GM18868 (cell line): ENCODE measurements at regions not wholly inside any gene's neighbourhood (a gene's known extent, or its start where the extent isn't known, plus 50 kb on each side); places are given as distances from the start of the nearest gene placed in this dataset.

Experiments
- ATAC-seq: cut with Tn5 transposase; IDR thresholded peaks from one replicate; pipeline ENCODE4 v1.9.1; 2021; ENCODE audit warnings: mild to moderate bottlenecking, moderate library complexity; ENCODE audit not compliant: unreplicated experiment

GRCh38 chr18:67926929-67927864 lies 410.7 kb upstream of the DSEL start:
- ATAC-seq, result no peak

DNA sequence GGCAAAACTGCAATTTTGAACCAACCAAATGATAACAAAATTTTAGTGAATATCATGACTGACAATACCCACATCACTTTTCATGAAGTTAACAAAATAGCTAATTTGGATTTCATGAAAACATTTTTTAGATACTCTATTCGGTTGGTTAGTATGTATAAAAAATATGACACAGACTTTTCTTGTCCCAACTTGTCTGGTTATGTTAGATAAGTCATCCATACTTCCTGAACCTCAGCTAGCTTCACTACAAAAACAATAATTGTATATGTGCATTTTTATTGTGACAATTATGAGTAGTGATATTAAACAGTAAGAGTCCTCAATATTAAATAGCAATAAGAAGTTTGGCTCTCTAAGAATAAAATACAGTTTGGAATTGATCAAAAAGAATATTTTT lies 408.1 kb upstream of the DSEL start:
- ATAC-seq, result no peak

DNA sequence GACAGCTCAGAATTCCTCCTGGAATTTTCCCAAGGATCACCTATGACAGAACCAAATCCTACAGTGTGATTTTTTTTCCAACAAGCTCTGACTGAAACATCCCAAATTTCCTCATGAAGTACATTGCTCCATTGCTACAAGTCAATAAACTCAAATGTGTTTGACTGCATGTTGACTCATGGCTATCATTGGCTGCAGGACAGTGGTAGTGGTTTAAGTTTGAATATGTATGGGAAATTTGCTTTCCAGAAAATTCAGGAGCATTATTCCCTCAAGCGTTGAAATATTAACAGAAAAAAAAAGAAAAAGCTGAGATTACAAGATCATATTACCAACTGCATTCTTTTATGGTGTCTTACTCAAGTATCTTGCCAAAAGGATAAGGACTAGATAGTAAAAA lies 402.8 kb upstream of the DSEL start:
- ATAC-seq, result no peak

- no peak for ATAC-seq
Measured at GRCh38 chr18:67916097-67916496, 399.6 kb upstream of the DSEL start.

DNA sequence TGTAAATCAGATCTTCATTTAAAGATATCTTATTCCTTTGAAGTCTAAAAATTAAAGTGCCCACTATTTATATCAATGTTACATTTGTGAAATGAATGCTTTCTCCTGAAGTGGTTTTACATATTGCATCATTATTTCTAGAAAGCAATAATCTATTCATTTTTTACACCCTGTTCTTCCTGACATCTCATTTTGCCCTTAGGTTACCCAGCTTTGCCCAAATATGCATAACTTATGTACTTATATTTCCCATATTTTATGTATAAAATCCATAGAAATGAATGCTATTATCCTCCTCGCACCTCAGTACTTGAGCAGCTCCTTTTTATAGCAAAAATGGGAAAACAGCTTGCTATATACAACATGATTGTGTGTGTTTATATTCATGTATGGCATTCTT lies 396.5 kb upstream of the DSEL start:
- no peak for ATAC-seq

DNA sequence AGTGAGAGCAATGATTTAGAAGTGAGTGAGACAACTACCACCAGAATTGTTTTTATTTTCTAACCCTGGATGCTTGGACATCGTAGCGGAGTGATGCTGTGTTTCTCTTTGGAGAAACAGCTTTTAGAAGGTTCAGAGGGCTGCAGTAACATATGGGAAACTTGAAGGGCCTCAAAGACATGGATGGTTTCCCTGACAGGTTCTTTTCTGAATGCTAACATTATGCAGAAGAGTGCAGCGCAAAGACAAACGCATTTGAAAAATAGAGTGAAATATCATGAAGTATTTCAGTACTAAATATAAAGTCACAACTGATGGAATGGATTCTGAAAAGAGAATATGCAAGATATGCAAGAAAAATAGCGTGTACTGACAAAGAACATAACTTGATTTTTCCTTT lies 385.1 kb upstream of the DSEL start:
- no peak for ATAC-seq

DNA sequence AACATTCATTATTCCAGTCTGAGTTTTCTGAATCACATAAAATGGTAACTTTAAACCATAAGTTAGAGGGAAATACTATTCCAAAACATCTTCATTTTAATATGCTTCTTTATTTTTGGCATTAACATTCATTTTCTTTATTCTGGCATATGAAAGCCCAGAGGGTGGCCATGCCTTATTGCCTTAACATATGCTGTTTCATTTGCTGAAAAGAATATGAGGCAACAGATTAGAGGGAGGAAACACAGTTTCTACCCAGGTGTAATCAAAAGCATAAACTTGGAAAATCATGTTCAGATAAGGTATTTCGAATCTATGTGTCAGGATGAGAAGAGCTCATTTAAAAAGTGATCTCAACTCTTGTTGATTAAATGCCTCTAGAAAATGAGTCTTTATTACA lies 379.9 kb upstream of the DSEL start:
- ATAC-seq, result no peak

DNA sequence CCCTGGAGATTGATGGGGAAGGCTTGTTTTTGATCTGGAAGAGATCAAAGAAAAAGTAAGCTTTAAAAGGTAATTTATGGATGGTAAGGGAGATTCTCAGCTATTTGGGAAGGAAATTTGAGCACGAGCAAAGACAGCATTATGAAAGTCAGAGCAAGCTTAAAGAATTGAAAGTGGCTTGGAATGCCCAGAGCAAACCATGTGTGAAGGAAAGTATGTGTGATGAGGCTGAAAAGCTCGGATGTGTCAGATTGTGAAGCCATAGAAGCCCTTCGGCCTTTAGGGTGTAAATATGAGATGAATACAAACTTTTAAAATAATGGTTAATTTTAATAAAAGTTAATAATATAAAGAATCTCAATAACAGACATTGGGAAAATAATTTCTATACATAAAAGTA lies 377.4 kb upstream of the DSEL start:
- no peak for ATAC-seq

GRCh38 chr18:67876871-67877270 lies 360.4 kb upstream of the DSEL start:
- no peak for ATAC-seq

DNA sequence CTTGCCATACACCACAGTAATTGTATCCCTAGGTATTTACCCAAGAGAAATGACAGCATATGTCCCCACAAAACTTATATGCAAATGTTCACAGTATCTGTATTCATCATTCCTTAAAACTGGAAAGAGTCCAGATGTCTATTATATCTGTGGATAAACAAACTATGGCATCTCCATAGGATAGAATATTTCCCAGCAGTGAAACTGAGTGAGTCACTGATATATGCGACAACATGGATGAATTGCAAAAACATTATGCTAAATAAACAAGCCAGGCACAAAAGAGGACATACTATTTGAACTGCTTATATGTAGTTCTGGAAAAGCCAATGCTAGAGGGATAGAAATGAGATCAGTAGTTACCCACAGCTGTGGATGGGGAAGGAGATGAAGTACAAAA lies 359.4 kb upstream of the DSEL start:
- ATAC-seq, result no peak

- no peak for ATAC-seq
Measured at GRCh38 chr18:67875060-67875459, 358.5 kb upstream of the DSEL start.

DNA sequence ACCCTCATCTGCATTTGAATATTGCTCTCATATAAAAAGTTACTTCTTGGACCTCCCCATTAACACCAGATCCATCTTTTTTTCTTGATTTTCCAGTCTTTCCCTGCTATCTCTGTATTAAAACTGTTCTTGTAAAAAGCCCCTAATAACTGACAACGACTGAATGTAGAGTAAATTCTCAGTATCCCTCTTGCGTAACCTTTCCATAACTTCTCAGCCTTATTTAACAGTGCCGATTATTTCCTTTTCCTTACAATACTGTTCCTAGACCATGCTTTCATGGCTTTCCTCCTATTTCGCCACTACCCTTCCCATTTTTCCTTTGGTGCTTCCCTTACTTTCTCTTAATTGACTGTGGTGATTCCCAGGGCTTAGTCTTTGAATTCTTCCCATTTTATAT lies 348.9 kb upstream of the DSEL start:
- ATAC-seq, result no peak

GRCh38 chr18:67864677-67865340 lies 348.3 kb upstream of the DSEL start:
- no peak for ATAC-seq

GRCh38 chr18:67862069-67862468 lies 345.5 kb upstream of the DSEL start:
- no peak for ATAC-seq

GRCh38 chr18:67854340-67854739 lies 337.8 kb upstream of the DSEL start:
- ATAC-seq, result no peak

GRCh38 chr18:67846422-67847098 lies 330.0 kb upstream of the DSEL start:
- no peak for ATAC-seq

- no peak for ATAC-seq
Measured at GRCh38 chr18:67845035-67845434, 328.5 kb upstream of the DSEL start.

- no peak for ATAC-seq
Measured at GRCh38 chr18:67840379-67840778, 323.9 kb upstream of the DSEL start.

- ATAC-seq, result no peak
Measured at GRCh38 chr18:67818432-67818831, 301.9 kb upstream of the DSEL start.

GRCh38 chr18:67815280-67815679 lies 298.8 kb upstream of the DSEL start:
- ATAC-seq, result no peak

DNA sequence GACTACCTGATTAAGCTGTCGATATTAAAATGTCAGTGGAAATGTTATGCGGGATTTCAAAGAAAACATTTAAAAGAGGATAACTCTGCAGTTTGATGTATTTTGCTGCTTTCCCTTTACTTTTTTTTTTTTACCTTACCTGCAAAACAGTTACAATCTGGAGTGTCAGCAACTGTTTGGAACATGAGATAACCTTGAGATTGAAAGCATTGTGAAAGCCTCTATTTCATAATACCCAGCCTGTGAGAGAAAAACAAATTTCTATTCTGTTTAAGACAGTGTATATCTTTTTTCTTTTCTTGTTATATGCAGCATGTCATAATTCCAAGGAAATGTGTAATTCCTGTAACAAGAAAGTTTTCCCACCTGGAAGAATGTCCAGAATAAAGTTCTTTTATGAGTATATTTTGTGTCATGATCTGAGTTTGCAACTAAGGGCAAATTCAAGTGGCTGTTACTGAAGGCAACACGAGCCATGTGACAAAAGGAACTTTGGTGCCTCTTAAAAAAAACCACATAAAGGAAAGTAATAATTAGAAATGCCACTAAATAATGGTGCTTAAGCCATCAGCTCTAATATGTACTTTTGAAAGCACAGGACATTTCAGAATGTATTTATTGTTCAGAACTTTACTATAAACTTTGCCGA lies 297.0 kb upstream of the DSEL start:
- ATAC-seq, result no peak
